KMS-11 (cell line): ENCODE measurements at regions not wholly inside any gene's neighbourhood (a gene's known extent, or its start where the extent isn't known, plus 50 kb on each side); places are given as distances from the start of the nearest gene placed in this dataset.
A peak's percentile ranks its signal among the peaks of the same experiment; 100 is the strongest.

Source experiments
- H2AFZ ChIP-seq: fragments of 200-600 bp; sonication (generic); 2 replicates; pipeline ENCODE4 v1.6.1; 2016; ENCODE audit warnings: antibody characterized with exemption, mixed run types, low read depth
- H3K27ac ChIP-seq: fragments of 200-600 bp; sonication (generic); 2 replicates; pipeline ENCODE4 v1.6.1; 2016; ENCODE audit warnings: mild to moderate bottlenecking, mixed run types
- H3K27me3 ChIP-seq: fragments of 200-600 bp; sonication (generic); 2 replicates; pipeline ENCODE4 v1.6.1; 2017; ENCODE audit warnings: mild to moderate bottlenecking, low read depth, mixed run types, moderate library complexity; ENCODE audit not compliant: insufficient read depth
- H3K36me3 ChIP-seq: fragments of 200-600 bp; sonication (generic); 2 replicates; pipeline ENCODE4 v1.6.1; 2017; ENCODE audit warnings: mild to moderate bottlenecking, mixed run types; ENCODE audit not compliant: insufficient read depth
- H3K4me1 ChIP-seq: fragments of 200-600 bp; sonication (generic); 2 replicates; pipeline ENCODE4 v1.6.1; 2016; ENCODE audit warnings: mild to moderate bottlenecking, low read depth, mixed run types; ENCODE audit not compliant: poor library complexity, severe bottlenecking
- H3K4me2 ChIP-seq: fragments of 200-600 bp; sonication (generic); 2 replicates; pipeline ENCODE4 v1.7.0; 2016; ENCODE audit warnings: mild to moderate bottlenecking, mixed run types
- H3K4me3 ChIP-seq: fragments of 200-600 bp; sonication (generic); IDR thresholded peaks from 2 replicates; pipeline ENCODE4 v1.6.1; 2017; ENCODE audit warnings: low read depth, low read length, mixed read lengths; ENCODE audit not compliant: insufficient read depth
- H3K79me2 ChIP-seq: fragments of 200-600 bp; sonication (generic); 2 replicates; pipeline ENCODE4 v1.6.1; 2016; ENCODE audit warnings: low read depth, mixed run types; ENCODE audit not compliant: insufficient read depth
- H3K9ac ChIP-seq: fragments of 200-600 bp; sonication (generic); 2 replicates; pipeline ENCODE4 v1.6.1; 2016; ENCODE audit warnings: mild to moderate bottlenecking, mixed run types
- H4K20me1 ChIP-seq: fragments of 200-600 bp; sonication (generic); 2 replicates; pipeline ENCODE4 v1.6.1; 2016; ENCODE audit warnings: mild to moderate bottlenecking, mixed run types; ENCODE audit not compliant: insufficient read depth
- CTCF ChIP-seq: fragments of 200-600 bp; sonication (generic); conservative IDR thresholded peaks from 2 replicates; pipeline ENCODE4 v1.6.1; 2017; ENCODE audit warnings: low read depth, mild to moderate bottlenecking, antibody characterized with exemption, low read length, moderate library complexity, mixed read lengths

DNA sequence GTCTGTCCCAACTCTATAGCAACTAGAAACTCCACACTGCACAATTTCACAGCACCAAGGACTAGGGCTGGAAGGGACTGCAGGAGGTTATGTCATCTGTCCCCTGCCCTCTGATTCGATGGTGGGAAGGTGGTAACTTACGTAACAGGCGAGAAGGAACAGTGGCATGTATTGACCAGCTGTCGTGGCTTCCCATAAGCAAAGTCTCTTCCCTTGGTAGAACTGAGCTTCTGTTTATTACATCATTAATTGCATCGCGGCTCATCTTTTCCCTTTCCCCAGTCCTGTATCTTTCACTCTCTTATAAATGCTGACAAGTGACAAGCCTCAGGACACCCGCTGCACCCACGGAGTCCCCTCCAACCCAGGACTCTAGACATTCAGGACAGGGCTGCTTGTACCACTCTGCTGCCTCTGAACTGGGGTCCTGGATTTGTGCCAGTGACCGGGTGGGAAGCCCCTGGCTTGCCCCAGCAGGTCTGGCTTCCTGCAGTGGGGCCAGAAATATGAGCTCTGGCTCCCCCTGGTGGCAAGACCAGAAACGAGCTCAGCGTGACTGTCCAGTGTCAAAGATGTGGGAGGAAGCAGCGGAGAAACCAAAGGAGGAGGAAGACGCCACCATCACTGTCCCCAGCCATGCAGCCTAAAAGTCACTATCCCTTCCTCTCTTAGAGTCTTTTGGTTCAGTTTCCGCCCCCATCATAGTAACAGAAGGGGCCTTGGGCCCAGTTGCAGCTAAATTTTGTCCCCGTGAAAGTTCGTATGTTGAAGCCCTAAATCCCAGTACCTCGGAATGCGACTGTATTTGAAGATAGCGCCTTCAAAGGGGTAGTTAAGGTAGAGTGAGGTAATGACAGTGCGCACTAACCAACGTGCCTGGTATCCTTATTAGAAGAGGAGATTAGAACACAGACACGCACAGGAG, 84.5 kb downstream of the ISX start:
- H3K9ac ChIP-seq: no peak overlapping the region
- no peaks in the 10 kb centered on the region for H3K36me3 ChIP-seq
- H3K4me2 ChIP-seq: no peak overlapping the region
- TF ChIP-seq CTCF: peak; percentile 91
- no peaks in the 10 kb centered on the region for H4K20me1 ChIP-seq
- H2AFZ ChIP-seq: no peak overlapping the region
- no peaks in the 10 kb centered on the region for H3K79me2 ChIP-seq
- no peak overlapping the region for H3K4me3 ChIP-seq
- H3K27me3 ChIP-seq: no peaks in the 10 kb centered on the region
- H3K4me1 ChIP-seq: no peaks in the 10 kb centered on the region
- H3K27ac ChIP-seq: no peak overlapping the region

DNA sequence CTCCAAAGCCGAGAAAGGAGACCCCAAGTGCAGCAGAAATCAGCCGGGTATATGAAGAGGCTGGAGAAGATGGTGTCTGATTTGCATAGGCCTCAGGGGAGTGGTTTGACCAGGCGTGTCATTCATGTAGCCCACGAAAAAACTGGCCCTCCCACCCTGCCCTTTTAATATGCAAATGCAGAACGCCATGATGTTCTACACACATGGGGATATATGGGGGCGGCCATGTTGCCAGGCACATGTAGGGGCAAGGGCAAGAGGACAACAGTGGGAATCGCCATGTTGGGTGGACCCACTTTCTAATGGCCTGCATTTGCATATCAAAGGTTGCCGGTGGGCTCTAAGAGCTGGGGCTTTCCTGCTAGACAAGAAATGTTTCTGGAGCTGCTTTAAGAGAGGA, 86.4 kb downstream of the ISX start:
- no peak for TF ChIP-seq CTCF
- Histone ChIP-seq H3K27me3 (no peaks in the 10 kb centered on the region), H4K20me1 (no peaks in the 10 kb centered on the region), H3K9ac (no peak overlapping the region), H2AFZ (no peak overlapping the region), H3K36me3 (no peaks in the 10 kb centered on the region), H3K4me1 (no peaks in the 10 kb centered on the region), H3K79me2 (no peaks in the 10 kb centered on the region), H3K4me3 (no peak overlapping the region), H3K4me2 (no peak overlapping the region), H3K27ac (no peak overlapping the region)

DNA sequence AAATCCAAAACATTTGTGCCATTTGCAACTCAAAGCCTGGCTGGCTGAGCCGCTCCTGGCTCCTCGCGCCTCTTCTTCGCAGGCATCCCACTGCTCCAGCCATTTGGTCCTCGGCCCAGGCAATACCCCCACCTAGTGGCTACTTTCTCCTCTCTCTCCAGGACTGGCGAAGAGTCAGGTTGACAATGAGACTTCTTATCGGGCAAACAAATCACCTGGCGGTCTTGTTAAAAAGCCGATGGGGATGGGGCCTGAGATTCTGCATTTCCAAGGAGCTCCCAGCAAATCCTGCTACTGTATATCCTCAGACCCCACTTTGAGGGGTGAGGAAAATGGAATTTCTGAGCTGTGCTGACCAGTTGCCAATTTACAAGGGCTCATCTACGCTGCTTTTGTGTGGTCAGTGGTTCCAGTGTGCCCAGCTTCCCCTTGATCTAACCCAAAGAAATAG, 89.0 kb downstream of the ISX start:
- Histone ChIP-seq H3K36me3 (no peaks in the 10 kb centered on the region), H4K20me1 (no peaks in the 10 kb centered on the region), H3K9ac (no peak overlapping the region), H2AFZ (no peak overlapping the region), H3K4me3 (no peak overlapping the region), H3K27me3 (no peaks in the 10 kb centered on the region), H3K27ac (no peak overlapping the region), H3K4me2 (no peak overlapping the region), H3K79me2 (no peaks in the 10 kb centered on the region), H3K4me1 (no peaks in the 10 kb centered on the region)
- peak; percentile 77 for TF ChIP-seq CTCF

- Histone ChIP-seq H3K9ac (no peak overlapping the region), H3K4me2 (no peak overlapping the region), H3K27me3 (no peaks in the 10 kb centered on the region), H4K20me1 (no peaks in the 10 kb centered on the region), H3K4me3 (no peak overlapping the region), H2AFZ (no peak overlapping the region), H3K36me3 (no peaks in the 10 kb centered on the region), H3K79me2 (no peaks in the 10 kb centered on the region), H3K4me1 (no peaks in the 10 kb centered on the region), H3K27ac (no peak overlapping the region)
- peak; percentile 25; the same call in 1 of the 2 replicates for TF ChIP-seq CTCF
Measured at GRCh38 chr22:35155403-35156025, 89.6 kb downstream of the ISX start.
